ENCODE measurements at regions not wholly inside any gene's neighbourhood (a gene's known extent, or its start where the extent isn't known, plus 50 kb on each side); places are given as distances from the start of the nearest gene placed in this dataset.
"Not testable (repeated sequence)": the region's sequence is repeated elsewhere in the genome, so short reads cannot be mapped to it uniquely, and the experiment has no call there.

GRCh38 chr2:87291400-87292200 is 270.0 kb upstream of the PLGLB1 start:
- intact Hi-C loops (cut with DNase I; ENCODE audit: low total_unique reads); DNase-seq; ATAC-seq; H3K36me3 ChIP-seq; H3K4me3 ChIP-seq; H3K27me3 ChIP-seq; in situ Hi-C loops (cut with MboI; ENCODE audit: low sequenced_read_pairs in 4 of 4); H3K9me3 ChIP-seq; H3K4me1 ChIP-seq; H3K27ac ChIP-seq: not testable (repeated sequence)

GRCh38 chr2:87293931-87294594 is 272.4 kb upstream of the PLGLB1 start:
- ATAC-seq; H3K4me1 ChIP-seq; H3K36me3 ChIP-seq; H3K9me3 ChIP-seq; in situ Hi-C loops (cut with MboI; ENCODE audit: low sequenced_read_pairs in 4 of 4); H3K4me3 ChIP-seq; intact Hi-C loops (cut with DNase I; ENCODE audit: low total_unique reads); DNase-seq; H3K27ac ChIP-seq; H3K27me3 ChIP-seq: not testable (repeated sequence)

- intact Hi-C loops (cut with DNase I; ENCODE audit: low total_unique reads); in situ Hi-C loops (cut with MboI; ENCODE audit: low sequenced_read_pairs in 4 of 4); H3K4me1 ChIP-seq; H3K36me3 ChIP-seq; H3K27me3 ChIP-seq; DNase-seq; H3K9me3 ChIP-seq; H3K4me3 ChIP-seq; H3K27ac ChIP-seq: not testable (repeated sequence)
- ATAC-seq: peak in 1 of 2 donors; percentile 42
These were observed 273.5 kb upstream of the PLGLB1 start for GRCh38 chr2:87295135-87295534.

GRCh38 chr2:87301349-87301748 is 279.7 kb upstream of the PLGLB1 start:
- H3K9me3 ChIP-seq; in situ Hi-C loops (cut with MboI; ENCODE audit: low sequenced_read_pairs in 4 of 4); H3K4me3 ChIP-seq; DNase-seq; ATAC-seq; H3K4me1 ChIP-seq; intact Hi-C loops (cut with DNase I; ENCODE audit: low total_unique reads); H3K27ac ChIP-seq; H3K36me3 ChIP-seq; H3K27me3 ChIP-seq: not testable (repeated sequence)

- DNase-seq; intact Hi-C loops (cut with DNase I; ENCODE audit: low total_unique reads); H3K36me3 ChIP-seq; H3K9me3 ChIP-seq; H3K4me1 ChIP-seq; H3K27ac ChIP-seq; ATAC-seq; H3K27me3 ChIP-seq; in situ Hi-C loops (cut with MboI; ENCODE audit: low sequenced_read_pairs in 4 of 4); H3K4me3 ChIP-seq: not testable (repeated sequence)
These were observed 280.2 kb upstream of the PLGLB1 start for GRCh38 chr2:87301871-87302270.

GRCh38 chr2:87308621-87309020 is 287.0 kb upstream of the PLGLB1 start:
- ATAC-seq; intact Hi-C loops (cut with DNase I; ENCODE audit: low total_unique reads); H3K27me3 ChIP-seq; H3K4me1 ChIP-seq; H3K4me3 ChIP-seq; H3K27ac ChIP-seq; DNase-seq; H3K36me3 ChIP-seq; H3K9me3 ChIP-seq; in situ Hi-C loops (cut with MboI; ENCODE audit: low sequenced_read_pairs in 4 of 4): not testable (repeated sequence)

- H3K27me3 ChIP-seq; DNase-seq; intact Hi-C loops (cut with DNase I; ENCODE audit: low total_unique reads); H3K27ac ChIP-seq; H3K9me3 ChIP-seq; H3K4me3 ChIP-seq; ATAC-seq; H3K36me3 ChIP-seq; in situ Hi-C loops (cut with MboI; ENCODE audit: low sequenced_read_pairs in 4 of 4); H3K4me1 ChIP-seq: not testable (repeated sequence)
These were observed 288.1 kb upstream of the PLGLB1 start for GRCh38 chr2:87309785-87310184.

GRCh38 chr2:87311896-87312441 is 290.3 kb upstream of the PLGLB1 start:
- H3K27ac ChIP-seq; H3K4me1 ChIP-seq; ATAC-seq; H3K36me3 ChIP-seq; H3K4me3 ChIP-seq; in situ Hi-C loops (cut with MboI; ENCODE audit: low sequenced_read_pairs in 4 of 4); intact Hi-C loops (cut with DNase I; ENCODE audit: low total_unique reads); DNase-seq; H3K9me3 ChIP-seq; H3K27me3 ChIP-seq: not testable (repeated sequence)

- H3K27ac ChIP-seq; in situ Hi-C loops (cut with MboI; ENCODE audit: low sequenced_read_pairs in 4 of 4); H3K4me1 ChIP-seq; intact Hi-C loops (cut with DNase I; ENCODE audit: low total_unique reads); H3K27me3 ChIP-seq; H3K4me3 ChIP-seq; ATAC-seq; H3K9me3 ChIP-seq; H3K36me3 ChIP-seq; DNase-seq: not testable (repeated sequence)
These were observed 293.0 kb upstream of the PLGLB1 start for GRCh38 chr2:87314622-87315021.

- ATAC-seq; H3K27me3 ChIP-seq; H3K27ac ChIP-seq; H3K4me1 ChIP-seq; H3K36me3 ChIP-seq; H3K4me3 ChIP-seq; in situ Hi-C loops (cut with MboI; ENCODE audit: low sequenced_read_pairs in 4 of 4); DNase-seq; intact Hi-C loops (cut with DNase I; ENCODE audit: low total_unique reads); H3K9me3 ChIP-seq: not testable (repeated sequence)
These were observed 293.7 kb upstream of the PLGLB1 start for GRCh38 chr2:87315183-87315902.

GRCh38 chr2:87317193-87317592 is 295.5 kb upstream of the PLGLB1 start:
- intact Hi-C loops (cut with DNase I; ENCODE audit: low total_unique reads); in situ Hi-C loops (cut with MboI; ENCODE audit: low sequenced_read_pairs in 4 of 4); ATAC-seq: not testable (repeated sequence)

More at GRCh38 chr2:87317193-87317592, 295.5 kb upstream of the PLGLB1 start:
- not testable (repeated sequence) for H3K4me1 ChIP-seq, H3K27ac ChIP-seq, H3K27me3 ChIP-seq, H3K4me3 ChIP-seq, H3K36me3 ChIP-seq, H3K9me3 ChIP-seq, DNase-seq
